ENCODE measurements at regions not wholly inside any gene's neighbourhood (a gene's known extent, or its start where the extent isn't known, plus 50 kb on each side); places are given as distances from the start of the nearest gene placed in this dataset.

GRCh38 chr3:11089931-11090330, 64.4 kb upstream of the HRH1 start:
- no peak for DNase-seq (ENCODE audit: low read depth in 3 of 3)

GRCh38 chr3:11090551-11090950, 63.7 kb upstream of the HRH1 start:
- no peak for DNase-seq (ENCODE audit: low read depth in 3 of 3)

- DNase-seq (ENCODE audit: low read depth in 3 of 3) = no peak
Measured at GRCh38 chr3:11091088-11091590, 63.2 kb upstream of the HRH1 start.

GRCh38 chr3:11091791-11092190, 62.5 kb upstream of the HRH1 start:
- DNase-seq (ENCODE audit: low read depth in 3 of 3) = no peak

GRCh38 chr3:11093823-11094340, 60.4 kb upstream of the HRH1 start:
- DNase-seq (ENCODE audit: low read depth in 3 of 3) = no peak

- no peak for DNase-seq (ENCODE audit: low read depth in 3 of 3)
Measured at GRCh38 chr3:11095932-11096265, 58.4 kb upstream of the HRH1 start.

GRCh38 chr3:11096266-11097139, 57.8 kb upstream of the HRH1 start:
- peak; percentile 39 to 67 (median 52) for DNase-seq (ENCODE audit: low read depth in 3 of 3)

- no peak for DNase-seq (ENCODE audit: low read depth in 3 of 3)
Measured at GRCh38 chr3:11099306-11099705, 55.0 kb upstream of the HRH1 start.

All from stimulated activated CD4-positive, alpha-beta T cell treated with anti-CD3 and anti-CD28 coated beads, TNF-alpha, amount 100 ng/mL, for 4 hours (primary cell).